ENCODE measurements at regions not wholly inside any gene's neighbourhood (a gene's known extent, or its start where the extent isn't known, plus 50 kb on each side); places are given as distances from the start of the nearest gene placed in this dataset.

- H3K9me3 ChIP-seq (ENCODE audit: control insufficient read depth in 2 of 3, insufficient read depth in 1 of 3, low read length in 3 of 3), result no peaks in the 10 kb centered on the region
- H3K4me1 ChIP-seq (ENCODE audit: control insufficient read depth in 2 of 3, insufficient read depth in 2 of 3, low read depth in 1 of 3, low read length in 3 of 3), result no peaks in the 10 kb centered on the region
- intact Hi-C loops (cut with DNase I), result no loop called here
- no peak overlapping the region for H3K9ac ChIP-seq (ENCODE audit: low read length in 3 of 3)
- H3K27ac ChIP-seq (ENCODE audit: low read depth in 2 of 2, low read length in 2 of 2), result no peak overlapping the region
- H3K36me3 ChIP-seq (ENCODE audit: control insufficient read depth in 2 of 3, insufficient read depth in 3 of 3, low read length in 3 of 3), result no peaks in the 10 kb centered on the region
- TF ChIP-seq CTCF (IDR thresholded peaks at IDR 0.05; ENCODE audit: borderline replicate concordance, extremely low read depth, insufficient read depth), result no peak
- DNase-seq (no peak), FAIRE-seq (no peak)
- no peaks in the 10 kb centered on the region for H3K27me3 ChIP-seq (ENCODE audit: control insufficient read depth, insufficient read depth, low read length)
- no peak overlapping the region for H3K4me3 ChIP-seq (ENCODE audit: low read length in 3 of 3)
Observed at GRCh38 chr12:75893765-75894164, 137.8 kb downstream of the PHLDA1 start.

GRCh38 chr12:75892731-75893408, 138.7 kb downstream of the PHLDA1 start:
- no peak for DNase-seq
- Histone ChIP-seq H3K27ac (ENCODE audit: low read depth in 2 of 2, low read length in 2 of 2) (no peak overlapping the region), H3K27me3 (ENCODE audit: control insufficient read depth, insufficient read depth, low read length) (no peaks in the 10 kb centered on the region), H3K36me3 (ENCODE audit: control insufficient read depth in 2 of 3, insufficient read depth in 3 of 3, low read length in 3 of 3) (no peaks in the 10 kb centered on the region), H3K9me3 (ENCODE audit: control insufficient read depth in 2 of 3, insufficient read depth in 1 of 3, low read length in 3 of 3) (no peaks in the 10 kb centered on the region), H3K4me1 (ENCODE audit: control insufficient read depth in 2 of 3, insufficient read depth in 2 of 3, low read depth in 1 of 3, low read length in 3 of 3) (no peaks in the 10 kb centered on the region), H3K9ac (ENCODE audit: low read length in 3 of 3) (no peak overlapping the region), H3K4me3 (ENCODE audit: low read length in 3 of 3) (no peak overlapping the region)
- FAIRE-seq, result no peak
- intact Hi-C loops (cut with DNase I), result no loop called here
- TF ChIP-seq CTCF (IDR thresholded peaks at IDR 0.05; ENCODE audit: borderline replicate concordance, extremely low read depth, insufficient read depth), result no peak

- no peaks in the 10 kb centered on the region for H3K9me3 ChIP-seq (ENCODE audit: control insufficient read depth in 2 of 3, insufficient read depth in 1 of 3, low read length in 3 of 3)
- no peak overlapping the region for H3K9ac ChIP-seq (ENCODE audit: low read length in 3 of 3)
- H3K27ac ChIP-seq (ENCODE audit: low read depth in 2 of 2, low read length in 2 of 2), result no peak overlapping the region
- H3K27me3 ChIP-seq (ENCODE audit: control insufficient read depth, insufficient read depth, low read length), result no peaks in the 10 kb centered on the region
- intact Hi-C loops (cut with DNase I), result no loop called here
- no peak overlapping the region for H3K4me3 ChIP-seq (ENCODE audit: low read length in 3 of 3)
- no peak for FAIRE-seq
- no peak for DNase-seq
- TF ChIP-seq CTCF (IDR thresholded peaks at IDR 0.05; ENCODE audit: borderline replicate concordance, extremely low read depth, insufficient read depth), result no peak
- H3K36me3 ChIP-seq (ENCODE audit: control insufficient read depth in 2 of 3, insufficient read depth in 3 of 3, low read length in 3 of 3), result no peaks in the 10 kb centered on the region
- no peaks in the 10 kb centered on the region for H3K4me1 ChIP-seq (ENCODE audit: control insufficient read depth in 2 of 3, insufficient read depth in 2 of 3, low read depth in 1 of 3, low read length in 3 of 3)
Observed at GRCh38 chr12:75891072-75891471, 140.5 kb downstream of the PHLDA1 start.

GRCh38 chr12:75890660-75891059, 140.9 kb downstream of the PHLDA1 start:
- Histone ChIP-seq H3K9ac (ENCODE audit: low read length in 3 of 3) (no peak overlapping the region), H3K27me3 (ENCODE audit: control insufficient read depth, insufficient read depth, low read length) (no peaks in the 10 kb centered on the region), H3K27ac (ENCODE audit: low read depth in 2 of 2, low read length in 2 of 2) (no peak overlapping the region), H3K9me3 (ENCODE audit: control insufficient read depth in 2 of 3, insufficient read depth in 1 of 3, low read length in 3 of 3) (no peaks in the 10 kb centered on the region), H3K4me3 (ENCODE audit: low read length in 3 of 3) (no peak overlapping the region), H3K4me1 (ENCODE audit: control insufficient read depth in 2 of 3, insufficient read depth in 2 of 3, low read depth in 1 of 3, low read length in 3 of 3) (no peaks in the 10 kb centered on the region), H3K36me3 (ENCODE audit: control insufficient read depth in 2 of 3, insufficient read depth in 3 of 3, low read length in 3 of 3) (no peaks in the 10 kb centered on the region)
- FAIRE-seq (no peak), DNase-seq (no peak)
- intact Hi-C loops (cut with DNase I), result no loop called here
- TF ChIP-seq CTCF (IDR thresholded peaks at IDR 0.05; ENCODE audit: borderline replicate concordance, extremely low read depth, insufficient read depth), result no peak

All from kidney (tissue), 13 donors.